ENCODE measurements at regions not wholly inside any gene's neighbourhood (a gene's known extent, or its start where the extent isn't known, plus 50 kb on each side); places are given as distances from the start of the nearest gene placed in this dataset.

- H3K4me3 ChIP-seq (ENCODE audit: low read length in 3 of 3), result no peak overlapping the region
- no peaks in the 10 kb centered on the region for H3K9me3 ChIP-seq (ENCODE audit: control insufficient read depth in 2 of 3, insufficient read depth in 1 of 3, low read length in 3 of 3)
- no peak overlapping the region for H3K27ac ChIP-seq (ENCODE audit: low read depth in 2 of 2, low read length in 2 of 2)
- FAIRE-seq (no peak), DNase-seq (no peak)
- H3K36me3 ChIP-seq (ENCODE audit: control insufficient read depth in 2 of 3, insufficient read depth in 3 of 3, low read length in 3 of 3), result no peaks in the 10 kb centered on the region
- no peaks in the 10 kb centered on the region for H3K4me1 ChIP-seq (ENCODE audit: control insufficient read depth in 2 of 3, insufficient read depth in 2 of 3, low read depth in 1 of 3, low read length in 3 of 3)
- H3K9ac ChIP-seq (ENCODE audit: low read length in 3 of 3), result no peak overlapping the region
- TF ChIP-seq CTCF (IDR thresholded peaks at IDR 0.05; ENCODE audit: borderline replicate concordance, extremely low read depth, insufficient read depth), result no peak
- intact Hi-C loops (cut with DNase I), result no loop called here
- H3K27me3 ChIP-seq (ENCODE audit: control insufficient read depth, insufficient read depth, low read length), result no peaks in the 10 kb centered on the region
These were observed 127.9 kb upstream of the PAX6 start for GRCh38 chr11:31939004-31939403.

- Histone ChIP-seq H3K36me3 (ENCODE audit: control insufficient read depth in 2 of 3, insufficient read depth in 3 of 3, low read length in 3 of 3) (no peaks in the 10 kb centered on the region), H3K27ac (ENCODE audit: low read depth in 2 of 2, low read length in 2 of 2) (no peak overlapping the region), H3K4me1 (ENCODE audit: control insufficient read depth in 2 of 3, insufficient read depth in 2 of 3, low read depth in 1 of 3, low read length in 3 of 3) (no peaks in the 10 kb centered on the region), H3K9ac (ENCODE audit: low read length in 3 of 3) (no peak overlapping the region), H3K4me3 (ENCODE audit: low read length in 3 of 3) (no peak overlapping the region), H3K27me3 (ENCODE audit: control insufficient read depth, insufficient read depth, low read length) (no peaks in the 10 kb centered on the region), H3K9me3 (ENCODE audit: control insufficient read depth in 2 of 3, insufficient read depth in 1 of 3, low read length in 3 of 3) (no peaks in the 10 kb centered on the region)
- no peak for DNase-seq
- TF ChIP-seq CTCF (IDR thresholded peaks at IDR 0.05; ENCODE audit: borderline replicate concordance, extremely low read depth, insufficient read depth), result no peak
- no peak for FAIRE-seq
- intact Hi-C loops (cut with DNase I), result no loop called here
These were observed 125.2 kb upstream of the PAX6 start for GRCh38 chr11:31936312-31936711.

GRCh38 chr11:31932879-31933278 is 121.8 kb upstream of the PAX6 start:
- no peak overlapping the region for H3K4me3 ChIP-seq (ENCODE audit: low read length in 3 of 3)
- H3K36me3 ChIP-seq (ENCODE audit: control insufficient read depth in 2 of 3, insufficient read depth in 3 of 3, low read length in 3 of 3), result no peaks in the 10 kb centered on the region
- no peak overlapping the region for H3K9ac ChIP-seq (ENCODE audit: low read length in 3 of 3)
- TF ChIP-seq CTCF (IDR thresholded peaks at IDR 0.05; ENCODE audit: borderline replicate concordance, extremely low read depth, insufficient read depth), result no peak
- DNase-seq, result no peak
- no peak overlapping the region for H3K27ac ChIP-seq (ENCODE audit: low read depth in 2 of 2, low read length in 2 of 2)
- FAIRE-seq, result no peak
- intact Hi-C loops (cut with DNase I), result no loop called here
- H3K27me3 ChIP-seq (ENCODE audit: control insufficient read depth, insufficient read depth, low read length), result no peaks in the 10 kb centered on the region
- H3K9me3 ChIP-seq (ENCODE audit: control insufficient read depth in 2 of 3, insufficient read depth in 1 of 3, low read length in 3 of 3), result no peaks in the 10 kb centered on the region
- no peaks in the 10 kb centered on the region for H3K4me1 ChIP-seq (ENCODE audit: control insufficient read depth in 2 of 3, insufficient read depth in 2 of 3, low read depth in 1 of 3, low read length in 3 of 3)

GRCh38 chr11:31927982-31928381 is 116.9 kb upstream of the PAX6 start:
- Histone ChIP-seq H3K36me3 (ENCODE audit: control insufficient read depth in 2 of 3, insufficient read depth in 3 of 3, low read length in 3 of 3) (no peaks in the 10 kb centered on the region), H3K4me1 (ENCODE audit: control insufficient read depth in 2 of 3, insufficient read depth in 2 of 3, low read depth in 1 of 3, low read length in 3 of 3) (no peaks in the 10 kb centered on the region), H3K27ac (ENCODE audit: low read depth in 2 of 2, low read length in 2 of 2) (no peak overlapping the region), H3K4me3 (ENCODE audit: low read length in 3 of 3) (no peak overlapping the region), H3K27me3 (ENCODE audit: control insufficient read depth, insufficient read depth, low read length) (no peaks in the 10 kb centered on the region), H3K9me3 (ENCODE audit: control insufficient read depth in 2 of 3, insufficient read depth in 1 of 3, low read length in 3 of 3) (no peaks in the 10 kb centered on the region), H3K9ac (ENCODE audit: low read length in 3 of 3) (no peak overlapping the region)
- FAIRE-seq (no peak), DNase-seq (no peak)
- TF ChIP-seq CTCF (IDR thresholded peaks at IDR 0.05; ENCODE audit: borderline replicate concordance, extremely low read depth, insufficient read depth), result no peak
- intact Hi-C loops (cut with DNase I), result no loop called here
